GM21737 (cell line): ENCODE measurements at regions not wholly inside any gene's neighbourhood (a gene's known extent, or its start where the extent isn't known, plus 50 kb on each side); places are given as distances from the start of the nearest gene placed in this dataset.

ENCODE experiments used
- ATAC-seq: cut with Tn5 transposase; IDR thresholded peaks from one replicate; pipeline ENCODE4 v1.9.1; 2021; ENCODE audit warnings: mild to moderate bottlenecking, moderate library complexity; ENCODE audit not compliant: unreplicated experiment

DNA sequence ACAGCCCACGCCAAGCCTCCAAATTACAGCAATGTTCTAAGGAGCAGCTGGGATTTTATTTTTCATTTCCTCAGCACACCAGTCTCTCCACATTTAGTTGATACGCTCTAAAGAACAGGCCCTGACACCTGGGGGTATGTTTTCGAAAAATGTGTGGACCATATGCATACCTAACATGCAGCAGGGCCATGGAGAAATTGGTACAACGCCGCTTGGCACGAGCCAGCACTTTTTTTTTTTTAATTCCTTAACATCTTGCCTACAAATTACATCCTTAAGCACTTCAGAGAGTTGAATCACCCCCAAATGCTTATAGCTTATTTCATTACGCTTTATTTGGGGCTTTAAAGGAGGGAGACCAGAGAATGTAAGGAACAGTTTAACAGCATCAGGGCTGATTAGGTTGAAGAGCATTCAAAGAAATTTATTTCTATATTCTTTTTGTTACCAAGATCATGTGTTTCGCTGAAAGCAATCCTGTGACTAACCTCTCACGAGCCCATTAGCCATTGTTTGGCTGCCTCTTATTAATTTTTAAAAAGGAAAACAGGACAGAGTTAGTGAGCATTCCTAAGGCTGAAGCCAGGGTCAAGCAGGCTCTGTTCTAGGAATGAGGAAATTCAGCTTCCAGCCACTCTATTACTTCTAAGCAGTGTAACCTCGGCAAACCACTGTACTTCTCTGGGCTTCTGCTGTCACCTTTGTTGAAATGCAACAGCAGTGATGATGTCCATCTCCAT lies 173.8 kb downstream of the ACTL7B start:
- ATAC-seq: no peak

DNA sequence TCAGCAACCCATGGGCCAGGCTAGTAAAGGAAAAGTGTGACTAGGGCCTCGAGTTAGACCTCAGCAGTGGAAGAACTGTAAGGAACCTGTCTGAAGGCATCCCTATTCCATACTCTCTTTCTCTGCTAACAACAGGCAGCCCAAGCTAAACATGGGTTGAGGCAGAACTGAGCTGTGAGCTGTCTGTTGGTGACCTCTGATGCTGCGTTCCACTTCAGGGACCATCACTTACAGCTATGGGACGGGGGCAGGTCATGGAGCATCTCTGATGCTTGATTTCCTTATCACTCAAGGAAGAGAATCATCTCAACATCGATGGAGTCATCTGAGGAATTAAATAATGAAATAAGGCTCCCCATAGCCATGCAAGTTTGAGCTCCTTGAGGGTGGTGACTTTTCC lies 174.8 kb downstream of the ACTL7B start:
- no peak for ATAC-seq

DNA sequence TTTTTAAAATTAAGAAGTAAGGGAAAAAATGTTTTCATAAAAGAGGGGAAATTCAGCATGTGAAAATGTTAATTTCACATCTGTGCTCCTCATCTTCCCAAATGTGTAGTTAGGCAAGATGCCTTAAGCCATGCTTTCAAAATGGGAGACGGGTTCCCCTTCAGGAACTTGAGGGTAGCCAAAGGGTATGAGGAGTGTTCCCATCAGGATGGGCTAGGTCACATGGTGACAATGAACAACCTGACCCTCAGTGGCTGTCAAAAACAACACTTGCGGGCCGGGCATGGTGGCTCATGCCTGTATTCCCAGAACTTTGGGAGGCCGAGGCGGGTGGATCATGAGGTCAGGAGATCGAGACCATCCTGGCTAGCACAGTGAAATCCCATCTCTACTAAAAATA lies 178.0 kb downstream of the ACTL7B start:
- no peak for ATAC-seq

DNA sequence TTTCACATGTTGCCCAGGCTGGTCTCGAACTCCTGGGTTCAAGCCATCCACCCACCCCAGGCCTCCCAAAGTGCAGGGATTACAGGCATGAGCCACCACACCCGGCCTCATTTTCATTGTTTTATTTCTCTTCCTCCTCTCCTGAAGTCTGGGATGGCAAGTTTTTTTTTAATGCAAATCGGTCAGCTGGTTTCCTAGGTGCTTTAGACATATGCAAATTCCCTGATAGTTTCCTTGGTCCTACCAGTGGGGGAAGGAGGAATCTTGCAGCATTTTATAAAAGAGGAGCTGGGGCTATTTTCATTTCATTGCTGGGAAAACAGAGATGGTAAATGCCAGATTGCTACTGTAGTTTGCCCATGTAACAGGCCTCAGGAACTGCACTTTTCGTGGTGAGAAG lies 179.4 kb downstream of the ACTL7B start:
- ATAC-seq: no peak

DNA sequence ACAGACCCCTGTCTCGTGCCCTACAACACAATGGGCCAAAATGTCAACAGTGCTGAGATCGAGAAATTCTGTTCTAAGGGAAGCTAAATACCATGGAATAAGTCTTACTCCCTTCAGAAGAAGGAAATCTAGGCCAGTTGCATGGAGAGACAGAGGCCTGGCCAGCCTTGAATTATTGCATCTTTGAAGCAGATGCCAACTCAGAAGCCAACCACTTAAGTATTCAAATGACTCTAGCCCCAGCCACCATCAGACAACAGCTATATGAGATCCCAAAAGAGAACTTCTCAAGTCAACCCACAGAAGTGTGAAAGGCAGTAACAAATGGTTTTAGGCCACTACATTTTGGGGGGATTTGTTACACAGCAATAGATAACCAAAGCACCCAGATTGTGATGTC lies 180.1 kb downstream of the ACTL7B start:
- ATAC-seq: no peak

DNA sequence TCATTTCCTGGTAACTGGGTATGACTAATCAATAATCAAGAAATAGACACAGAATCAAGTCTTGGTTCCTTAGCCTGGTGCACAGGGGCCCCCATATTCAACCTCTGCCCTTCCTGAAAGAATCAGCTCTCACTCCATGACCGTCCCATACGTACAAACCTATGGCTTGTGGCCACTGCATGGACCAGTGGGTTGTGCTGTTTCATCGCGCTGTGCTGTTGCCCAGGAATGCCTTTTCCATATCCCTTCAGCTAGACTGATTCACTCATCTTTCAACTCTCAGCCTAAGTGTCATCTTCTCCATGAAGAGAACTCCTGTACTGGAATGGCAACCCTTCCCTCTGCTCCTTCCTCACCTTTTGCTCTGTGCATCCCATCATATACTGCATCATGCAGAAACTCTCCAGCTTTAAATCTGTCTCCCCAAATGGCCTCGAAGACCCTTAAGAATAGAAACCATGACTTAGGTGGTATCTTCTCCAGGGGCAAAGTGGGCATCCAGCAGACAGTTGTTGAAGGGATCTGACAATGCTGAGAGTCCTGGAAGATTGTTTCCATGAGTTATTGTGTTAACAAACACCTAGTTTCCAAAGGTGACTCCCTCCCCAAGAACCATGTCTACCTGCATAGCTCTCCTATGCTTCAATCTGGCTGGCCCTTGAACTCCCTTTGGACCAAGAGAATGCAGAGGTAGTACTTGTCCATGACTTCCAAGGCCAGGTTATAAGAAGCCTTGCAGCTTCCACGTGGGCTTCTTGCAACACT lies 180.8 kb downstream of the ACTL7B start:
- no peak for ATAC-seq

DNA sequence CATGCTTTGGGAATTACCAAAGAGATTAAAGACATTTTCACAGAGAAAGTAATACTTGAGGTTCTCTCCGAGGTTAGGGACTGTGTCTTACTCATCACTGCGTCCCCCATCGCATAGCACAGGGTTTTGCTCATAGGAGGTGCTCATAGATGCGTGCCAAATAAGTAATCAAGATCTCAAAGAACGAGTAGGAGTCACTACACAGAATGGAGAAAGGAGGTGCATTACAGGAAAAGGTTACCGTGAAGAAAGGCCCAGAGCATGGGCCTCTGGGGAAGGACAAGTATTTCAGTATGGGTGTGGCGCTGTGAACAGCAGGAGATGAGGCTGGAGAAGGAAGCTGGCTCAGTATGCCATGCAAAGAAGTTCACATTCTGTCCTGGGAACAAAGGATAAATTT lies 182.4 kb downstream of the ACTL7B start:
- ATAC-seq: no peak

DNA sequence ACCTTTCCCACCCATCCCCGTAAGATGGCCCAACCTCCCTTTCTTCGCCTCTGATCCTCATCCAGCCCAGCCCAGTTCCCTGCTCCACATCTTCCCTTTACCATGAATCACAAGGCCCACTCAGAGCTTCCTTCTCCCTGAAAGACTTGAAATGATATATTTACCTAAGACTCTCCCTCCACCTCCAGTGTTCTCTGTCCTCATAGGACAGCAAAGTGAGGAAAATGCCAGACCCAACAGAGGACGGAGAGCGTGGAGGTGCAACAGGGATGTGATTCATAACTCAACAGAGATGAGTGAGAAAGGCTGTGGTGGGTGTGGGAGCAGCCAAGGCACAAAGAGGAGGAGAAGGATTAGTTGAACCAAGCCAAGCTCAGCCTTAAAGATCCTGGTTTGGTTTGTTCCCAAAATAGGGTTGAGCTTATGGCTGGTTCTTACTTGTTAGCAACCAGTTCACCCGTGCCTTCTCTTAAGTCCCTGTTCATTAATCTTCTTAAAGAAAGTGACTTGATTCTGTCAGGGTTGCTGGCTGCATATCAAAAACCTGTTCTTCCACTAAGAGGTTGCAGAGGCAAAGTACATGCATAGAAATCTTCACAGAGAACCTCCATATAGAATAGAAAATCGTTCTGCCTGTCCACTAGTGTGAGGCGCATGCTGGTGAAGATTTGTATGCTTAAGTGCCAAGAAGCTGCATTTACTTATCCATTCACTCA lies 183.2 kb downstream of the ACTL7B start:
- no peak for ATAC-seq

DNA sequence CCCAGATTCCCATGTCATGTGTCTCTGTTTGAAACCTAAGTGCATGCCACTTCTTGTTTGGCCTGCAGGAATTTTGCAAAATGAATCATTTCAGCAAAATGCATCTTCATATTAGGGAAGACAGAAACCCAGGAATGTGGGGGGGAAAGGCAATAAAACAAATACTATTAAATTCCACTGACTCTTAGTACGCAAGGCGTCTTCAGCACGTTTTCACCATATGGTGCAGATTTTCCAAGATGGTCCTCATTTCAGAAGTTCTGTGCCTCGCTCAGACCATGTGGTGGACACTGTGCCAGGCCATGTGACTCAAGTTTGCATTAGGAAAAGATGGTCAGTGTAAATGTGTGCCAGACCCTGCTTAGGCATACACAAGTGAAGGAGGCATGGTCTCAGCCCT lies 184.0 kb downstream of the ACTL7B start:
- no peak for ATAC-seq

DNA sequence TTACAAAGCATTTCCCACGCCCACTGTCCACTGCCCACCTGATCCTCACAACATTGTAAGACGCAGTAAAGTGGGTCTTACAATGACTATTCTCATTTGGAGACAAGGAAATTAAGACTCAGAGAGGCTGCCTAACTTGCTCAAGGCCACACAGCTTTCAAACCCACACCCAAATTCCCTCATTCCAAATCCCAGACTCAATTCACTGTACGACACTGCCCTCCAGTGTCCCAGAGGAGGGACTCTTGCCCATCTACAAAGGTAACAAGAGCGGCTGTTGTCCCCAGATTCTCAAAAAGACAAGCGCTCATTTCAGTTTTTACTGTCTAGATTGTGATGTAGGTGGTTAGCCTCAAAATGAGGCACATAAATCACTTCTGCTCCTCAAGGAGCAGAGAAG lies 184.6 kb downstream of the ACTL7B start:
- no peak for ATAC-seq

DNA sequence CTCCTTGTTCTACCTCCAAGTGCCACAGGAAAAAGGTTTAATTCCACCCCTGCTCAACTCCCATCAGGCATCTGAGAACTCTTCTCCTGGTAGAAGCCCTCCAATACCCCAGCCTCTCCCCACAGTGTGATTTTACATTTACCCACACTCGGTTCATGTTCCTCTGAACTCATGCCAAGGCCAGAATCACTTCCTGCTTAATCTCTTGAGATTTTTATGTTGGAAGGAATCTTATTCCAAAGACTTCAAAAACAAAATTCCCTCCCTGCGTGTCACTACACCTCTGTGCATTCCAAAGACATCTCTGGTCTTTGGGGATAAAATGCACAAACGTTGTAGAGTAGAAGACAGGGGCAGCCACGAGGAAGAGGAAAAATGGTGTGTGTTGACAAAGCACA lies 186.8 kb downstream of the ACTL7B start:
- ATAC-seq: no peak

DNA sequence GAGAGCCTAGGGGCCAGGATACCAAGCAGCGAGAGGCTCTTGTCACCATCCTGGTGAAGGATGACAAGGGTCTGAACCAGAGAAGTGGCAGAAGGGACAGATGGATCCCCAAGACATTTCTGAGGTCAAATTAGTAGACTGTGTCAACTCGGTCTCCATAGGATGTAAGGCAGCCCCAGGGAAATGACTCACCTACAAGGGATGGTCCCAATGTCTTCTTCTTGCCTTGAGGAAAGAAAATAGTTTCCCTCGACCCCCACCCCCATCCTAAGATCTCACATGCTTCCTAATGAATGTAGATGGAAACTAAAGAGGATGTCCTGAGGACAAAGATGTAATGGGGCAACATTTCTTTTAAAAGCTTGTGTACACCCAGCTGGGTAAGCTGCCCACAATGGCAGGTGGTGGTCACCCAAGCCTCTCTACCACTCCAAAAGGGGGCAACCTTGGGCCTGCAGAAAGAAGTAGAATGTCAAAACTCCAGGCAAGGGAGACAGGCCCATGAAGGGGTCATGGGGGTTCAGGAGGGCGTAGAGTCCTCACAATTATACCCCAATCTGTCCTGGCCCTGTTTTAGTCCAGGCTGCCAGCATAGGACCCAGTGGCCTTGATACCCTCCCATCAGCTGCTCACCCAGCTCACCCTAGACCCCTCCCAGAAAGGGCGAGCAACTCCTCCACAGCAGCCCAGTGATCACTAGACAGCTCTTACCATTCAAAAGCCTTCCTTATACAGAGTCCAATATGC lies 187.4 kb downstream of the ACTL7B start:
- ATAC-seq: no peak

DNA sequence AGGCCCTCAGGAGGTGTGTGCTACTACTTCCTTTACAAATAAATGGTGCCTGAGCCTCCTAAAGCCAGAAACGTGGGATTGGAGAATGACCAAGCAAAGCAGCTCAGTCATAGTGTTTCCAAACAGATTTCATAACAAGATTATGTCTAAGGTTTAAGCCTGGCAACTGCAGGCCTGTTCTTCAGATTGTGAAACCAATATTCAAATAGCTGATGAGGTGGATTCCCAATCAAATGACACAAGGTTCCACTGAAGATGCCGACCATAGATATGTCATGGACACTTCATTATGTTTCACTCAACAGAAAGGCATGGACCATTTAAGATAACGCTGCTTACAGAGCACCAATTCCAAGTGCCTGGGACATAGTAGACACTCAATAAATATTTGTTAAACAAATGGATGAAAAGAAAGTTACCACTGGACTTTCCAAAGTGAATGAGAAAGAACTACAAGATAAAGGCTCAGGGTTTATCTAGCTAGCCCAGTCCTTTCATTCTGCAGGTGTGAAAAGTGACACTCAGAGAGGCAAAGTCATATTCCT lies 189.5 kb downstream of the ACTL7B start:
- ATAC-seq: no peak

DNA sequence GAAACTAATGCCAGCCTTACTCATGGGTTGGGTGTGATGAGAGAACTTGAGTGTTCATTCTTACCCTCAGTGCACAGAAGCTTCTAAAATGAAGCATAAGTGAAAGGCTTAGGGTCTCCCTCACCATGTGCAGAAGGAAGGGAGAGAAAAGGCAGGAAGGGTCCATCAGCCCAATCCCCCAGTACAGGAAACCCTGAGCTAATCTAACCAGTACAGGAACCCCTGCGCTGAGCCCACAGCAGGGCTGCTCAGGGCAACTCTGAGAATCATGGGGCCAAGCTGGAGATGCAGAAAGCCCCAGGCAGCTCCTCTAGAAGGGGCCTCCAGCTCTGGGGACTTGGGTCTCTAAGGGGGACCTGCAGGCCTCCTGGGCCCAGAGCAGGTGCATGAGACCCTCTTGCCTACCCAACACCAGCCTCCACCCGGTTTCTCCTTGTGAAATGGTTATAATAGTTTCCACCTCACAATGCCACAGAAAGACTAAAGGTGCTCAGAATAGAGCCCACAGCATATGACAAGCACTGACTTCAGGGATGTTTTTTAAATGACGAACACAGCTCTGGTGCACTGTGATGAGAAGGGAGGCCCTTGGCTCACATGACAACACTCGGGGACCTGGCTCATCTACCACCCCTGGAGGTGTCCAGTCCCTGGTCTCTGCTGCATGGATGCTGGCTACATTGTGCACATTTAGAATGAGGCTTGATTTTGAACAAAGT lies 190.1 kb downstream of the ACTL7B start:
- no peak for ATAC-seq

DNA sequence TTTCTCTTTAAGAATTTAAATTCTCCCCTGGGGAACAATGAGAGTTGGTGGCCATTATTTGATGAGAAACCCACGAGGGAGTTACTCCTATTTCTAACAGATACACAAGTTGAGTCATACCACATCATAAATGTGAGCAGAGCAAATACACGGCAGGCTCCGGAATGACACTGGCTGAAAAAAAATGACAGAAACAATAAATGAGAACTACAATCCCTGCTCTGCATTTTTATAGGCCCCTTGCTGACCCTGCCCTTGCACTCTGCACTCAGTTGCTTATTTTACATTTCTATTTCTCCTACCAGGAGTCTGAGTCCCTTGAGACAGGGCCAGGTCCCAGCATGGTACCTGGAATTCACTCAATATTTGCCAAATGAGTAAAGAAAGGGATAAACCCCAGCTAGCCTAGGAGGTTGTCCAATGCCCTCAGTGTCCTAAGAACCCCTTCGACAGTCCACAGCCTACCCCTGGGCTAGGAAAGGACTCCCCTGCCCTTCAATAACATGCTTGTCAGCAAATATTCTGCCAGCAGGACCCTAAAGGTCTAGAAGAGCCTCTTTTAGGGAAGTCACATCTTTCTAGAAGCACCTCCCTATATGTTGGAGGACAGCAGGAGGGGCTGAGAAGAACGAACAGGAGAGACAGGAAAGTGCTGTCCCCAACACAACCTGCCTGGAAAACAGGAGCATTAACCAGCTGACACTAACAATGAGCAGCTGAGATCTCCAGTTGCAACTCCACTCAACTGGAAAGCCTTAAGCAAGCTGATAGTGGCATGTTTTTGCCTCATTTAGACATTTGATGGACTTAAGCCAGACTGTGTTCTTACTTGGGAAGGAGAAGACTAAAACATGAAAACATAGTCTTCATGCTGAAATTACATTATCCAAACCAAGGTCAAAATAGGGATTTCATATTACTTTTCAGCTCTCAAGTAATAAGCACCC lies 191.2 kb downstream of the ACTL7B start:
- ATAC-seq: no peak

DNA sequence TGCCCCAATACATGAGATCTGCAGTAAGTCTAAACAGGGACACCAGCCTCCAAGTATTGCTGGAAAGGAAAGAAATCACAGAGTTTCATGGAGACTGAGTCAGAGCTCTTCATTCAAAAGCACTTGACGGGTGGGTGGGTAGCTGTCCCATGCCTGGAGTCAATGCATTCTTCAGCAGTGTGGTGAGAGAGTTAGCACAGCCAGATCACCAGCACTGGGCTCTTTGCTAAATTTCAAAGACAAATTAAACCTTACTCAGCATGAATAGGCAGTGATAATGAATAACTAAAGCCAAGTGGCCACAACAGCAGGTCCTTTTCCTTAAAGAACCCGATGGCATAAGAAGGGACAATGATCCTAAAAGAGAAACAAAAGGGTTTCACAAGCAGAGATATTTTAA lies 192.4 kb downstream of the ACTL7B start:
- ATAC-seq: no peak

DNA sequence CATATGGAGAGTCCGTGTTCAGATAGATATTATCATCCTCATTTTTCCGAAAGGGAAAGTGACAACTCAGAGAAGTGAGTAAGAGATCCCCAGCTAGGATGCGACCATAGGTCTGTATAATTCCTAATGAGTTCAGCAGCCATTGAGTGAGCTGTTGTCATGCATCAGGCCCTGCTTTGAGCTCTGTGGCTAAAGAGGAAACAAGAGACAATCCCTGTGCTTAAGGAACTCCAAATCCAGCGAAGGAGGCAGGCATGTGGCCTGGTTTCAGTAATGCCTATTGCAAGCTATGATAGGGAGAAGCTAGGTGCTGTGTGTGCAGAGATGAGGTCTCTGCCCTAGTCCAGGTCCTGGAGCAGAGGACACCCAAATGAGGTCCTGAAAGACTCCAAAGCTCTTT lies 192.8 kb downstream of the ACTL7B start:
- no peak for ATAC-seq

DNA sequence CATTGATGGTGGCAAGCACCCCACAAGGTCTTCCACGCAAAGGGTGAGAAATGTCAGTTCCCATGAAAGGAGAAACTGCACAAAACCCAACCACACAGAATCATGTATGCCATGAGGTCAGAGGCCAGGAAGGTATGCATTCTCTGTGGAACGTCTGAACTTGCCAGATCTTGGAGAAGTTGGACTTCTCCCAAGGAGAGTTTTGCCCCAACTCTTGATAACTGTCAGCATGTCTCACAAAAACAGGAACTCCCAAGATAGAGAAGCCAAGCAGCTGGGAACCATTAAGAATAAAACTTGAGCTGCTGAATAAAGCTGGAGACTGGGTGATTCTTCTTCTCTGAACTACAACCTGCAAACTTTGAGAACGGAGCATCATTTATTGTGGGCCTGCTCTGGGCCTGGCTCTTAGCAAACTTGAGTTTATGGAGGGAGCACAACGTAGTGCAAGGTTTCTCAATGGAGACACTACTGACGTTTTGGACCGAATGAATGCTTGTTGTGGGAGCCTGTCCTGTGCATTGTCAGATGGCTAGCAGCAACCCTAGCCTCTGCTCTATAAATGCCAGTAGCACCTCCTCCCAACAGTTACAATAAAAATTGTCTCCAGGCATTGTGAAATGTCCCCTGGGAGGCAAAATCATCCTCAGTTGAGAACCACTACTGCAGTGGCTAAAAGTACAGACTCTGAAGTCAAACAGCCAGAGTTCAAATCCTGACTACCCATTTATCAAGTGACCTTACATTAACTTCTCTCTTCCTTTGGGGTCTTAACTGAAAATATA lies 193.5 kb downstream of the ACTL7B start:
- ATAC-seq: no peak
